Activated CD4-positive, CD25-positive, alpha-beta regulatory T cell treated with anti-CD3 and anti-CD28 coated beads, Interleukin-2, amount 50 U/mL, for 24 hours (primary cell): ENCODE measurements at regions not wholly inside any gene's neighbourhood (a gene's known extent, or its start where the extent isn't known, plus 50 kb on each side); places are given as distances from the start of the nearest gene placed in this dataset.
A peak's percentile ranks its signal among the peaks of the same experiment; 100 is the strongest.
"Not testable (repeated sequence)": the region's sequence is repeated elsewhere in the genome, so short reads cannot be mapped to it uniquely, and the experiment has no call there.

Experiments used
- ATAC-seq, 2 donors: fragments of 150-1000 bp; cut with Tn5 transposase; one replicate each; pipeline ENCODE4 v1.10.0; 2021; ENCODE audit warnings: mild to moderate bottlenecking in 1 of 2, moderate library complexity in 1 of 2

DNA sequence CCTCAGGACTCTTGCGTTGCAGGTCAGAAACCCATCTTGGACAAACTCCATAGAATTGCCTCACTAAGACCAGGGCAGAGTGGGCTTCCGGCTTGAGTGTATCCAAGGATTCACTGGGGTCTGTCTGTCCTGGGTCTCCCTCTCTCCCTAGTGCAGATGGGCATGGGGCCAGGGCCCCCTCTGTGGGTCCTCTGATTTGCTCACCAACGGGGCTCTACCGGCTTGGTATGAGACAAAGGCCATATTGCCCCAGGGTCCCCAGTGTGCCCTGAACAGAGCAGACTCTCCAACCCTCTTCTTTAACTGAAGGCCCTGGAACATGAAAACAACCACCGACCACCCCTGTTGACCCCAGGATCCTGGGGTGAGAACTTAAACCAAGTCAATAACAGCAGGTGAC lies 68.2 kb upstream of the CHST15 start:
- ATAC-seq, result no peak

DNA sequence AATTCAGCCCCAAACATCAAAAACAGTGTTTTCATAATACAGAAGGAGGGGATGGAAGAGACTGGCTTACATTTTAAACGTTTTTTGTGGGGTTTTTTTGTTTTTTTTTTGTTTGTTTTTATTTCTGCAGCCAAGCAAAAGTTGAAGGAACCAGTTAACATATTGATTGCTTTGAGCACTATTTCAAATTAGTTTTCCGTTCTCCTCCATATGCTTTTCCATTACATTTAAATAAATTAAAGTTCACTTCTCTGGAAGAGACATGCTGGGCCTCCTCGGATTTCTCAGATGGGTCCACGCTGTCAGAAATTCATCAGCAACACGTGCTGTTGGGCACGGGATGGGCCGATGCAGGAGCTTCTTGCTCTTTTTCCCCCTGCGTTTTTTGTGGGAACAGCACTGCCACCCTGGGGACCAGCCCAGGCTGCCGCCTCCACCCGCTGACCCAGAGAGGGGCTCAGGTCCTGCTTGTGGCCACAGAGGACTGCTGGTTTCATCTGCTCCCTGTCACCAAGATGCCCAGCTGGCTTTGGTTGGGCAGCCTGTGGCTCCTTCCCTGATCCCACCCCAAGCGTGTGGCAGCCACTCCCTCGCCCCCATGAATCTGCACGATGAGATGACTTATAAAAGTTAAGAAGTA lies 67.7 kb upstream of the CHST15 start:
- no peak for ATAC-seq

DNA sequence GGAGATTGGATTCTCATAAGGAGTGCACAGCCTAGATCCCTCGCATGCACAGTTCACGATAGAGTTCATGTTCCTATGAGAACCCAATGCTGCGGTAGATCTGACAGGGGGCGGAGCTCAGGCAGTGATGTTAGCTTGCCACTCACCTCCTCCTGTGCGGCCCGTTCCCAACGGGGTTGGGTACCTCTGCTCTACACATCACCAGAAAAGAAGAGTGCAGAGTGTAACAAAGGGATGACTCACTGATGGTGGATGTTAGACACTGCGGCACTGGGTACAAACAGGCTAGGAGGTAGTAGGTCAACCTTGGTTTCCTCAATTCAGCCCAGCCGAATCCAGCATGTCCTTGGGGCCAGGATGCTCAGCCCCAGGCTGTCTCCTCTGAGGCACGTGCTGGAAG lies 66.8 kb upstream of the CHST15 start:
- no peak for ATAC-seq

DNA sequence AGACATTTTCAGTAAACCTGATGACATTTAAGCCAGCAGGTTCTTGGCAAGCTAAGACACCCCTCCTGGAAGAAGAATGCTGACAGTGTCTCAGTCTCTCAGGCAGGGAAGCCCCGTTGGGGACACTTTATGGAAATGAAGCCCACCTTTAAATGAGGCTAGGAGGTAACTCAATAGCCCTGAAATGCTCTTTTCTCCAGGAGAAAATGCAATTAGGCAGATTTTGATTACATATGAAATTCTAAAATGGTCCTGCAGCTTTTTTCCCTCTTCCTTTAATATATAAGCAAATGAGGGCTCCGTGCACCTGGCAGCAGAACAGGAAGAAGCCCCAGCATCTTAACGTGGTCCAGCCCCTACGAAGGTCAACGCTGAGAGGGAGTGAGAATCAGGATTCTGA lies 65.8 kb upstream of the CHST15 start:
- no peak for ATAC-seq

DNA sequence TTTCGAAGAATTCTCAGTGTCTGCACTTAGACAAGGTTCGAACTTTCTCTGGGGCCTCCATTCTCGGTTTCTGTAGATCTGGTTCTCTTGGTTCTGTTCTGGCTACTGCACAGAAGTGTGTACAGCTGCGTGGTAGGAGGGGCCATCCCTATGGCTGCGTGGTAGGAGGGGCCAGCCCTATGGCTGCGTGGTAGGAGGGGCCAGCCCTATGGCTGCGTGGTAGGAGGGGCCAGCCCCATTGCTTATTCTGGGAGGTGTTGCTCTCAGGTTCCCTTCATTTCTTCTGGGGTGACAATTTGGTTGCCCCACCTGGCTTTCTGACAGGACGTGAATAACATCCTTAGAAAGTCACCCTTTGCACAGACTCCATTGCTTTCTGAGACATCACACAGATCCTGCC lies 65.2 kb upstream of the CHST15 start:
- ATAC-seq, result no peak

DNA sequence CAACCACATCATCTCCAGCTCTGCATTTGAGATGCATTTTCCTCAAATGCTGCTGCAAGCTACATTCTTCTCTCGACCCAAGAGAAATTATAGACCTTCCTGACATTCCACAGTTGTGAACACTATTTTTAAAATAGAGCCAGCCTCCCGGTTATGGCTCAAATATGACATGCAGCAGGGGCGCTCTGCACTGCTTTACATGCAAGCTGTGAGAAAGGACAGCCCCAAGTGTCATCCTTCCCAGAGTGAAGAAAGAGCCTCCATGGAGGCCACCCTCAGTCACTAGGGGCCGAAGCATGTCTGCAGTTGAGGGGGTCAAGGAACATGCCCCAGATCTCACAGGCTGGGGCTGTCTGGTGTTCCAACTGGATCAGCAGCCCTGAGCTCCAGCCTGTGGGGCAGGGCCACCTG lies 63.9 kb upstream of the CHST15 start:
- ATAC-seq, result no peak

DNA sequence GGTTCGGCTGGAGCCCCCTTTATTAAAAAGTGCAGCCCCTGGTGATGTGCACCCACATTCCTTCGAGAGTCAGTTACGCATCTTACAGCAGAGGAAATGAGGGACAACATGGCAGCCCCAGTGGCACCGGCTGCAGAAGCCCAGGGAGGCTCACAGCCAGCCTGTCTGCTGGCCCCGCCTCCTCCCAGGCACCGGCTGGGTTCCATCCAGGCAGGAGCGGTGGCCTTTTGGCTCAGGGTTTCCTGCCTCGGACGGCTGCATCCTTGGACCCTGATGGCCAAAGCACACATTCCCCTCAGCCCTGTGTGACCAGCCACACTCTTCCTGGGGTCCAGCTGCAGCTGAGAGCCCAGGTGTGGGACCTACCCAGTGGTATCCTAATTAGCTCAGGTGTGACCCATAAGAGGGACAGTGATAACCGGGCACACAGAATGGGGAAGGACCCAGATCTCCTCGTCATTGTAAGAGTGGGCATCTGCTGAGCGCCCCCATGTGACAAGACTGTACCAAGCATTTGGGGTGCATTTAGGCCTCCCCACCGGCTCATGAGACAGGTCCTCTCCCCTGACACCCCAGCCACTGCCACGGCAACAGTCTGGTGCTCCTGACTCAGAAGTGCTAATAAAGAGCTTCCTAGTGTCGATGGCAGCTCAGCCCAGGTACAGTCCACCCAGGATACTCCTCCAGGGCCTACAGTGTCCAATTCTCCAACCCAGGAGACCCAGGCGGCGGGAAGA lies 63.3 kb upstream of the CHST15 start:
- ATAC-seq, result no peak

DNA sequence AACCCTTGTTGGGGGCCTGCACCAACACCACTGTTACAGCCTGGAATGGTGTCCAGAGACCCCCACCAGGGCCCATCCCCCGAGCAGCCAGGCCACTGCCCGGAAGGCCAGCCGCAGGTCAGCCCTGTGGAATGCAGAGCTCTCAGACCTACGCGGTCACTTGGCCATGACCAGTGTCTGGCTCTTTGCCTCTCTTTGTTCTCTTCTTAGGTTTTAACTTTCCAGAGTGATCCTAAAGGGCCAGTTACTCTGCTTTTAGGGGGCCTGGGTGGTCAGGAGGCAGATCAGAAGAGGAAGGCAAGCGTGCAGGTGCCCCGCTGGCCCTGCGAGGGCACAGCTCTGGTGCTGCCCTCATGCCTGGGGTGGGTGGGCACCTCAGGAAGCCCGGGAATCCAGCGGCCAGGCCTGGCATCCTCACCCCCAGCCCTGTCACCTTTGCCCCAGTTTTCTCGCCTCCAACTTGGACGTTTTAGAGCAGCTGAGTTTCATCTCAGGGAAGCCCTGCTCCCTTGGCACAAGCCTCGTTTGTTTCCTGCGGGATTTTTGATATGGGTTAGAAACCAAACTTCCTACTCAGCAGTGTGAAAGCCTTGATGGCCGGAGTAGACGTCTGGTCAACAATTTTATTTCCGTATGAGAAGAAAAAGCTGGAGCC lies 62.5 kb upstream of the CHST15 start:
- no peak for ATAC-seq

DNA sequence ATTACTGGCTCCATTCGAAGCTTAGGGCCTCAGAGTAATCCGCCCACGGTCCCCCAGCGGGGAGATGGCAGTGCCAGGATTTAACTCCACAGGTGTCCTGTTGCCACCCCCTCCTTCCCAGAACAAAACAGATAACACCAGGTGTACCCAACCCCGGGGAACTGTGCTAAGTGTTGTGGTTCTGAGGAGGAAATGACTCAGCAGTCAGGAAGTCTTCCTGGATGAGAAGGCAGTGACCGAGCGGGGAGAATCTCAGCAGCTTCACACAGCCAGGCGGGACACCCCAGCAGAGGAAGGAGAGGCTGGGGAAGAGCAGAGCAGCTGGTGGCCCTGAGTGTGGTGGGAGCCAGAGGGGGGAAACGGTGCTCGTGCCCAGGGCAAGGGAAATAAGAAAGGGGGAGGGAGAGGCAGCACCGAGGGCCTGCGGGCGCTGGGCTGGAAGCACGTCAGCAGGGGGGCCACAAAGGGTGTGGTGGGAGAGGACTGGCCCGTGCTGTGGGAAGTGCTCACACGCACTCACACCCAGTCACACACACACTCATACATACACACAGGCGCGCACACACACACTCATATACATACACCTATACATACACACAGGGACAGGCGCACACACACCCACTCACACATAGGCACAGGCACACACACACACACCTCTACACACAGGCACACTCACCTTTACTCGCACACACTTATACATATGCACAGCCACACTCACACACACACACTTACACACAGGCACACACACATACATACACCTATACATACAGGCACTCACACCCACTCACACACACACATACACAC lies 59.8 kb upstream of the CHST15 start:
- ATAC-seq, result peak; percentile 70 to 72

DNA sequence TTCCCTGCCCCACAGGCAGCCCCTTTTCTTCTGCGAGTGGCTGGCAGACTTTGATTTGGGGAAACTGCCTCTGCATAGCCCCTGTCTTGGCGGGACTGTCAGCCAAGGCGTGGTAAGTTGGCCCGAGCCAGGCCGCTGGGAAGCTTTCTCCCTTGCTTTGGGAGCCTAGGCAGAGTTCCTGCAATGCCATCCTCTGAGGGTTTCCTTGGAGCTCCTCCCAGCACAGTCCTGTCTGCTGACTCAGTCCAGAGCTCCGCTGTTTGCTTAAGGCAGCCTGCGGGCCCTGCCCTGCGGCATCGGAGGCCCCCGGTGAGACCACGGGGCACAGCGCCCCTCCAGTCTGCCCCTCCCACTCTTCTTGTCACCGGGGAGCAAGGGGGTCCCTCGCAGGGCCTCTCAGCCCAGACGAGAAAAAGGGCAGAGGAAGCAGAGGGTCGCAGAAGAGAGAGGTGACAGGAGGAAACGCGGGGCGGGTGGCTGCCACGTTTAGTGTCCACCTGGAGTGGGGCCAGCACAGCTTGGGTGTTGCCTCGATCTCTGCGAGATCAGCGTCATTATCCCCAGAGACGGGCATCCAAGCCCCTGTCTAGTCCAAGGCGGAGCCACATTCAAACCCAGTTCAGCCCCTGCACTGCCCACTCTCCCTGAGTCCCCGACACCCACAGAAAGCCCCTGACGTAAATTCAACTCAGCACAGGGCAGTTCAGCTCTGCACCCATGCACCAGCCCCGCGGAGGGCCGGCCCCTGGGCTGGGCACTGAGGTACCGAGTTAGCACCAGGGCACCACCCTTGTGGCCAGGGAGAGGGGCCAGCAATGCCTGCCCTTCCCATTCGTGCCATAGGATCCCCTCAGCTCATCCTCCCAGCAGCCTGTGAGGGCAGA lies 59.0 kb upstream of the CHST15 start:
- ATAC-seq, result peak in 1 of 2 donors; percentile 21

DNA sequence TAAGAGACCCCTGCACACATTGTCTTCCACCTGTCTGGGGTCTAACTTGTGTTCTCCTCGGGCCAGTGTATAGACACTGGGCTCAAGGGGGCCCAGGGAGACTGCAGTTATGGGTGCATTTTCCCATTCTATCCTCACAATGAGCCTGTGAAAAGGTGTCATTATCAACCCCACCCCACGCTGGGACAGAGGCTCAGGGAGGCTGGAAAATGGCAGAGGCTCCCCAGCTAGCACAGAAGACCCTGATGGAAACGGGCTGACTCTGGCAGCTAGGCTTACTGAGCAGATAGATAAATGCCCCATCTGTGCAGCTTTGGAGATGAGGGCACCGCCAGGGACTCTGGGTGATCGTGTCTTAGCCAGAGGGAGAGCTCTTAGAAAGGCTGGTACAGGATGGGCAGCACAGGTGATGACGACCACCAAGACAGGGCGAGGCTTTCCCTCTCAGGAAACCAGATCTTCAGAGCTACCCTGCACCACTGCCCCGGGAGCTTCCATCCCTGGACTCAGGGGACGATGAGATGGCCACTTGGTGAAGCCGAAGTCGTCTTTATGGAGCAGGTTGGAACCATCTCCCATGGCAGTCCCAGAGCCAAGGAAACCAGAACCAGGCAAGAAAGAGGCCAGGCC lies 58.2 kb upstream of the CHST15 start:
- no peak for ATAC-seq

DNA sequence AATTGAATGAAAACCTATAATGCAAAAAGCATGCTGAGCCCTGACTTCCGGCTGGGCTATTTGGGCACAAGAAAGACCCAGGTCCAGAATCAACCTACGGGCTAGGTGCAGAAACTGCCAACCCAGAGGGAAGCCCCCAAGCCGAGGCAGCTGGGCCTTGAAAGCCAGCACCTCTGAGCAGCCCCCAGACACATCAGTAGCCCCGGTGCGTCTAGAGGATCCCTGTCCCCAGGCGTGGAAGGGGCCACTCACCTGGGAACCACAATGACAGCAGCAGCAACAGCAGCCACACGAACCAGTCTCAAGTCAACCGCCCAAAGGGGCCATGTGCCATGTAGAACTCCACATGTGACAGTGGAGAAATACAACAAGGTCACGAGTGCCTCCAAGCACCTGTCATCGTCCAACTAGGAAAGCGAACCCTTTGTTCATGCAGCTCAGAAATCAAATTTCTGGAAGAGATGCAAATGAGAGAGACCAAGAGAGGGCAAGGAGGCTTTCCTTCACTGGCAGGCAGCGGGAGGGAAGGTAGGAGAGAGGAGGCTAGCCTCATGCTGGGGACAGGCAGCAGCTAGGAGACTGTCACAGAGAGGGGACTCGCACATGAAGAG lies 57.5 kb upstream of the CHST15 start:
- no peak for ATAC-seq

DNA sequence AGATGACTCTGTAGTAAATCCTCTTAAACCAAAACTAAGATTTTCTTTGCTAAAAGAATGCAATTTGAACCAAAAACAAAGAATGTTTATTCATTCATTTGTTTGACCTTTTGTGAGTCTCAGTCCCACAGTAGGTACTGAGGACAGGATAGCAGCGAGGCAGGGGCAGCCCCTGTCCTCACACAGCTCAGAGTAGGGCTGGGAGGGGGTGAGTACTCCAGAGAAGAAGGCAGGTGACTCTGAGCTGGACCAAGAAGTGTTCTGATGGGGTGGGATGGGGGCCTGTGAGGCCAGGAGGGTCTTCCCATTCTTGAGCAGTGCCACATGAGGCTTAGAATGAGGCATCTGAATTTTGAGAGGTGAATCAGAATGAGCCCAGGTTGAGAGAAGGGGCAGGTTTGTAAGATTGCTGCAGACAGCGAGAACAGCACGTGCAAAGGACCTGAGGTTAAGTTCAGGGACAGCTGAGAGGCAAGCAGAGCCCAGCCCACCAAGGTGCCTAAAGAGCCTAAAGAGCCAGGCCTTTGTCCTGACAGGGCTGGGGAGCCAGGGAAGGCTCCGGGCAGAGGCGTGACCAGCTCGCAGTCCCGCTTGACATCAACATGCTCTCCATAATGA lies 56.9 kb upstream of the CHST15 start:
- ATAC-seq, result no peak

DNA sequence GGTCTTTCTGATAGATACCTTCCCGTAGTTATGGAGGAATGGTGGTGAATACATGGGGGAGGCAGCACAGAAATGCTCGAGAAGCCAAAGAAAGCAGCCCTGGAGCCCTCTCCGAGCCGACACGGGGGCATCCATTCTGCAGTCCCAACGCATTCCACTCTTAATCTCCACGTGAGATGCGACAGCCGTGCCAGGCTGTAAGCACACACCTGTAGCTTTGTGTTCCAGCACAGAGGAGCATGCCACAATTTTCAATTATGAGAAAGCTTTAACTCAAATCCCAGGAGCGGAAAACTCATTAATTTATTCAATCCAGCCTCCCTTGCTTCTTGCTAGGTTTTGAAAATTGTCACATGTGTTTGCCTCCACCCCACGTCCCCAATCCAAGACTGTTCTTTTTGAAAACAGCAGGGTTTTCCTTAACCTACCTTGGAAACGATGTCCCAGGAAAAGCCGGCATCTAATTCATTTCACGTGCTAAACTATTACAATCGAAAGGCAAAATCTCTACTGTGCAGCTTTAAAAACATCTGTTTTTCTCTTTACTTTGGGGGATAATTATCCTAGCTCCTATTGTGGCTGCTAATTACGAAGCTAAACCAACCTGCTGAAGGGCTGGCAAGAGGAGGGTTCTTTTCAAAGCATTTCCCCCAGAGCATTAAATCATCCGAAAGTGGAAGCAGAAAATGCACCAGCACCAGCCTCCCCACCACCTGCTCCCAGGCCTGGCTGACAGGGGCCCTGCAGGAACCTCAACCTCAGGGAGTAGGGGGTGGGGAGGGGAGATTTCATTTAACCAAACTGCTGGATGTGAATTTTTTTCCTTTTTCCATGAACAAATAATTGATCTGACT lies 56.0 kb upstream of the CHST15 start:
- no peak for ATAC-seq

DNA sequence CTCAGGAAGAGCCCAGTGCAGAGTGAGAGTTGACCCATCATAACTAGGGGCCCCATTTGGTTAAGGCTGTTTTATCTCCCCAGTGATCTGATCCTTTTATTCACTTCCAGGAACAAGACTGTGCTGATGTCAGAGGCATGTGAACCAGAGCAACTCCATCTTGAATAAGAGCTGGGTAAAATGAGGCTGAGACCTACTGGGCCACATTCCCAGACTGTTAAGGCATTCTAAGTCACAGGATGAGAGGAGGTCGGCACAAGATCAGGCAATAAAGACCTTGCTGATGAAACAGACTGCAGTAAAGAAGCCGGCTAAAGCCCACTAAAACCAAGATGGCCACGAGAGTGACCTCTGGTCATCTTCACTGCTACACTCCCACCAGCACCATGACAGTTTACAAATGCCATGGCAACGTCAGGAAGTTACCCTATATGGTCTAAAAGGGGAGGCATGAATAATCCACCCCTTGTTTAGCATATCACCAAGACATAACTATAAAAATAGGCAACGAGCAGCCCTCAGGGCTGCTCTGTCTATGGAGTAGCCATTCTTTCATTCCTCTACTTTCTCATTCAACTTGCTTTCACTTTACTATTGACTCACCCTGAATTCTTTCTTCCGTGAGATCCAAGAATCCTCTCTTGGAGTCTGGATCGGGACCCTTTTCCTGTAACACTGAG lies 55.3 kb upstream of the CHST15 start:
- not testable (repeated sequence) for ATAC-seq

DNA sequence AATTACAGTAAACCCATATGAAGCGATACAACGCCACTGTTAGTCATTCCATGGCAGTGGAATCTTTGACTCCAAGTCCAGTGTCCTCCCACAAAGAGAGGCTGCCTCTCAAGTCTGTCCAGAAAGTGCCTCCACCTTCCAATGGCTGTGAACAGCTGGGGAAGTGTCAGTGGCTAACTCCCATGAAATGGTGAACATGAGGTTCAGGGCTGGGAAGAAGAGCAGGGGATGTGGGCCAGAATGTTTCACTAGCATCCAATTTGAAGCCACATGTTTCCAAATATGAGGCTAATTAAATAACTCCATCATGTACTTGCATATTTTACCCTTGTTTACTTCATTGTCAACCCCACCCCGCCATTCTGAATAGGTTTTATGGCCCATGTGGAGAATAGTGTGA lies 53.1 kb upstream of the CHST15 start:
- no peak for ATAC-seq

DNA sequence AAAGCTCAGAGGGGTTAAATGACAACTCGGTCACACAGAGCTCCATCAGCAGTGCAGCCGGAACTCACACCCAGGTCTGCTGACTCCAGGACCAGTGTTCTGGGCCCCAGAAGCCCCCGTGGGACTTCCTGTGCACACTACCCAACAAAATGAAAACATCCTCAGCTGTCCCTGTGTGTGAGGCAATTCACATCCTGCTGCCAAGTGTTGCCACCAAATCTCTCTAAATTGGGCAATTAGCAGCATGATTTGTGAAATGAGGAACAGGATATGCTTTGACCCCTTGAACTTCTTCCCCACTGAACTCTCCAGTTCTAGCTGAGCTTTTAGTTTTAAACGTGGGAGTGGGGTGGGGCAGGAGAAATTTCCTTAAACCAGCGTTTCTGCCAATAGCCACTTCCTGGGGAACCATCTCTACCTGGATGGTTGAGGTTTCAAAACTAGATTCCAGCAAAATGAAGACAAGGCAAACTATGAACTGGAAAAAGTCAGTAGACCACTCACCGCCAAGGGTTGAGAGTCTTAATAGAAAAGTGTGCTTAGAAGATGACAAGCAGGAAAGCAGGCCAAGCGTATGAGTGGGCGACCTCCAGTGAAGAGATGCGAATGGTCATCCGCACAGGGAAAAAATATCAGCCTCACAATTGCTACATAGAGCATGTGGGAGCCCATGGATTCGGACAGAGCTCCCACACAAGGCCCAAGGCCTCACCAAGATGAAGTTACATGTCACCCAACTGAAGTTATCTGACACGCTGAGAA lies 51.9 kb upstream of the CHST15 start:
- no peak for ATAC-seq

DNA sequence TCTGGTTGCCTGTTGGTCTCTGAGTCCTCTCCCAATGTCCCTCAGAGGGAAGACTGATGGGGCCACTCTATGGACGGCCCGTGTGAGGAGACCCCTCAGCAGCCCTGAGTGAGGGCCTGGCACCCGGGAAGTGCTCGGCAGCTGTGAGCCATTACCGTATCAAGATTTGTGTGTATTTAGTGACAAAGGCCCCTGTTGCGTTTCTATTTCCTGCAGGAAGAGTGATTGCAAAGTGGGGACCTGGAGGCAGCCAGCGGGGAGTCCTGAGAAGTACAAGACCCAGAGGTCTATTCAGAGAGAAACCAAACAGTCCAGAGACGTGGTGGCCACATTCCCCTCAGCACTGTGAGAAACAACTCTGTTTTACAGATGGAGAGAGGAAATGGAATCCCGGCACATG lies 51.1 kb upstream of the CHST15 start:
- ATAC-seq, result no peak
